ENCODE measurements at regions not wholly inside any gene's neighbourhood (a gene's known extent, or its start where the extent isn't known, plus 50 kb on each side); places are given as distances from the start of the nearest gene placed in this dataset.

GRCh38 chr4:56106180-56107147, 157.7 kb downstream of the CEP135 start:
- no peak for TF ChIP-seq CTCF (conservative IDR thresholded peaks at IDR 0.05)
- Mint-ChIP-seq H3K4me3 (no peak overlapping the region), H3K36me3 (ENCODE audit: low read depth) (peaks cover 5% of the 10 kb centered on the region), H3K27ac (ENCODE audit: unreplicated experiment) (no peak overlapping the region), H3K9me3 (no peaks in the 10 kb centered on the region), H3K4me1 (peaks cover 25% of the 10 kb centered on the region), H3K27me3 (ENCODE audit: low read depth) (no peaks in the 10 kb centered on the region)
- no peak for DNase-seq (ENCODE audit: low read depth, low spot score)

- peaks cover 25% of the 10 kb centered on the region for H3K4me1 Mint-ChIP-seq
- no peak for DNase-seq (ENCODE audit: low read depth, low spot score)
- H3K27ac Mint-ChIP-seq (ENCODE audit: unreplicated experiment): no peak overlapping the region
- H3K4me3 Mint-ChIP-seq: no peak overlapping the region
- H3K9me3 Mint-ChIP-seq: no peaks in the 10 kb centered on the region
- no peaks in the 10 kb centered on the region for H3K27me3 Mint-ChIP-seq (ENCODE audit: low read depth)
- TF ChIP-seq CTCF (conservative IDR thresholded peaks at IDR 0.05): no peak
- peaks cover 5% of the 10 kb centered on the region for H3K36me3 Mint-ChIP-seq (ENCODE audit: low read depth)
These were observed 155.4 kb downstream of the CEP135 start for GRCh38 chr4:56104188-56104587.

GRCh38 chr4:56102601-56103000, 153.9 kb downstream of the CEP135 start:
- DNase-seq (ENCODE audit: low read depth, low spot score): no peak
- TF ChIP-seq CTCF (conservative IDR thresholded peaks at IDR 0.05): no peak
- Mint-ChIP-seq H3K27ac (ENCODE audit: unreplicated experiment) (no peak overlapping the region), H3K4me1 (peaks cover 25% of the 10 kb centered on the region), H3K4me3 (no peak overlapping the region), H3K36me3 (ENCODE audit: low read depth) (no peaks in the 10 kb centered on the region), H3K27me3 (ENCODE audit: low read depth) (no peaks in the 10 kb centered on the region), H3K9me3 (no peaks in the 10 kb centered on the region)

GRCh38 chr4:56099378-56099786, 150.6 kb downstream of the CEP135 start:
- H3K4me3 Mint-ChIP-seq: no peak overlapping the region
- H3K27ac Mint-ChIP-seq (ENCODE audit: unreplicated experiment): no peak overlapping the region
- H3K4me1 Mint-ChIP-seq: peaks cover 13% of the 10 kb centered on the region
- no peaks in the 10 kb centered on the region for H3K9me3 Mint-ChIP-seq
- H3K36me3 Mint-ChIP-seq (ENCODE audit: low read depth): no peaks in the 10 kb centered on the region
- no peaks in the 10 kb centered on the region for H3K27me3 Mint-ChIP-seq (ENCODE audit: low read depth)
- DNase-seq (ENCODE audit: low read depth, low spot score): no peak
- TF ChIP-seq CTCF (conservative IDR thresholded peaks at IDR 0.05): no peak

- Mint-ChIP-seq H3K36me3 (ENCODE audit: low read depth) (no peaks in the 10 kb centered on the region), H3K4me3 (no peak overlapping the region), H3K27me3 (ENCODE audit: low read depth) (no peaks in the 10 kb centered on the region), H3K4me1 (peaks cover 10% of the 10 kb centered on the region), H3K9me3 (no peaks in the 10 kb centered on the region), H3K27ac (ENCODE audit: unreplicated experiment) (no peak overlapping the region)
- no peak for TF ChIP-seq CTCF (conservative IDR thresholded peaks at IDR 0.05)
- no peak for DNase-seq (ENCODE audit: low read depth, low spot score)
These were observed 144.8 kb downstream of the CEP135 start for GRCh38 chr4:56093576-56093975.

Data from neural crest cell (in vitro differentiated cells).